Neural cell (in vitro differentiated cells): ENCODE measurements at regions not wholly inside any gene's neighbourhood (a gene's known extent, or its start where the extent isn't known, plus 50 kb on each side); places are given as distances from the start of the nearest gene placed in this dataset.

Experiments
- H2AFZ ChIP-seq: fragments of 200-600, 300-800 bp; sonication (generic), shearing (Covaris generic); 2 replicates; pipeline ENCODE4 v1.6.0; 2014; ENCODE audit warnings: low read depth, mild to moderate bottlenecking, antibody characterized with exemption, low read length, moderate library complexity
- H3F3A ChIP-seq: fragments of 200-600 bp; shearing (Covaris generic); 2 replicates; pipeline ENCODE4 v1.6.1; 2016; ENCODE audit warnings: mild to moderate bottlenecking, moderate library complexity, mixed read lengths, antibody characterized with exemption, low read length; ENCODE audit not compliant: insufficient read depth, poor library complexity, severe bottlenecking
- H3K27ac ChIP-seq: fragments of 200-600, 300-800 bp; sonication (generic), shearing (Covaris generic); 2 replicates; pipeline ENCODE4 v1.5.1; 2014; ENCODE audit warnings: mild to moderate bottlenecking, low read length, moderate library complexity
- H3K27me3 ChIP-seq: fragments of 300-800, 200-600 bp; sonication (generic), shearing (Covaris generic); 2 replicates; pipeline ENCODE4 v1.6.0; 2014; ENCODE audit warnings: mild to moderate bottlenecking, low read depth, low read length, moderate library complexity; ENCODE audit not compliant: insufficient read depth
- H3K36me3 ChIP-seq: fragments of 300-800, 200-600 bp; sonication (generic), shearing (Covaris generic); 2 replicates; pipeline ENCODE4 v1.5.1; 2014; ENCODE audit warnings: mild to moderate bottlenecking, antibody characterized with exemption, low read length, moderate library complexity; ENCODE audit not compliant: insufficient read depth
- H3K4me2 ChIP-seq: fragments of 300-800, 200-600 bp; sonication (generic), shearing (Covaris generic); 2 replicates; pipeline ENCODE4 v1.6.0; 2014; ENCODE audit warnings: mild to moderate bottlenecking, low read length
- H3K4me3 ChIP-seq: fragments of 300-800, 200-600 bp; sonication (generic), shearing (Covaris generic); 2 replicates; pipeline ENCODE4 v1.5.1; 2014; ENCODE audit warnings: mild to moderate bottlenecking, low read length, moderate library complexity
- H3K79me2 ChIP-seq: fragments of 200-600 bp; shearing (Covaris generic); replicated peaks from 2 replicates; pipeline ENCODE4 v1.6.0; 2014; ENCODE audit warnings: mild to moderate bottlenecking, low read length, moderate library complexity; ENCODE audit not compliant: insufficient read depth
- H3K9ac ChIP-seq: fragments of 300-800, 200-600 bp; sonication (generic), shearing (Covaris generic); 2 replicates; pipeline ENCODE4 v1.6.1; 2016; ENCODE audit warnings: mild to moderate bottlenecking, low read length, mixed read lengths
- H3K9me2 ChIP-seq: fragments of 200-600 bp; shearing (Covaris generic); 2 replicates; pipeline ENCODE4 v1.6.1; 2016; ENCODE audit warnings: mild to moderate bottlenecking, low read length, mixed read lengths; ENCODE audit not compliant: insufficient read depth
- H3K9me3 ChIP-seq: fragments of 200-600, 300-800 bp; sonication (generic), shearing (Covaris generic); 2 replicates; pipeline ENCODE4 v1.6.1; 2016; ENCODE audit warnings: mild to moderate bottlenecking, mixed run types, low read length, moderate library complexity, mixed read lengths
- H4K20me1 ChIP-seq: fragments of 200-600 bp; shearing (Covaris generic); 2 replicates; pipeline ENCODE4 v1.6.1; 2016; ENCODE audit warnings: mild to moderate bottlenecking, mixed run types; ENCODE audit not compliant: insufficient read depth
- CTCF ChIP-seq: fragments of 450-650 bp; IDR thresholded peaks from 2 replicates; pipeline ENCODE4 v1.5.1; 2014; ENCODE audit warnings: antibody characterized with exemption, mild to moderate bottlenecking, moderate library complexity; ENCODE audit not compliant: poor library complexity, severe bottlenecking
- EP300 ChIP-seq: fragments of 450-650 bp; conservative IDR thresholded peaks from 2 replicates; pipeline ENCODE4 v1.6.1; 2014; ENCODE audit warnings: antibody characterized with exemption, mild to moderate bottlenecking, moderate library complexity; ENCODE audit not compliant: poor library complexity, severe bottlenecking
- EZH2 ChIP-seq: fragments of 200-600, 300-800 bp; shearing (Covaris generic), sonication (generic); IDR thresholded peaks from 2 replicates; pipeline ENCODE4 v1.6.1; 2014; ENCODE audit warnings: antibody characterized with exemption, low read length, borderline replicate concordance, mild to moderate bottlenecking; ENCODE audit not compliant: insufficient read depth, poor library complexity, severe bottlenecking
- MXI1 ChIP-seq: fragments of 450-650 bp; conservative IDR thresholded peaks from 2 replicates; pipeline ENCODE4 v1.6.1; 2014; ENCODE audit warnings: antibody characterized with exemption, mild to moderate bottlenecking; ENCODE audit not compliant: poor library complexity, severe bottlenecking
- POLR2AphosphoS5 ChIP-seq: IDR thresholded peaks from 2 replicates; pipeline ENCODE4 v1.6.1; 2012
- RAD21 ChIP-seq: fragments of 450-650 bp; conservative IDR thresholded peaks from 2 replicates; pipeline ENCODE4 v1.6.1; 2014; ENCODE audit warnings: antibody characterized with exemption, mild to moderate bottlenecking, moderate library complexity
- SMC3 ChIP-seq: fragments of 450-650 bp; conservative IDR thresholded peaks from 2 replicates; pipeline ENCODE4 v1.6.1; 2014; ENCODE audit warnings: antibody characterized with exemption, mild to moderate bottlenecking, moderate library complexity; ENCODE audit not compliant: poor library complexity
- TAF1 ChIP-seq: IDR thresholded peaks from 2 replicates; pipeline ENCODE4 v1.6.1; 2012; ENCODE audit warnings: low read depth
- TF ChIP-seq, protein P1 (sequence below): IDR thresholded peaks from 2 replicates; pipeline ENCODE4 v1.6.1; 2012; ENCODE audit warnings: borderline replicate concordance

DNA sequence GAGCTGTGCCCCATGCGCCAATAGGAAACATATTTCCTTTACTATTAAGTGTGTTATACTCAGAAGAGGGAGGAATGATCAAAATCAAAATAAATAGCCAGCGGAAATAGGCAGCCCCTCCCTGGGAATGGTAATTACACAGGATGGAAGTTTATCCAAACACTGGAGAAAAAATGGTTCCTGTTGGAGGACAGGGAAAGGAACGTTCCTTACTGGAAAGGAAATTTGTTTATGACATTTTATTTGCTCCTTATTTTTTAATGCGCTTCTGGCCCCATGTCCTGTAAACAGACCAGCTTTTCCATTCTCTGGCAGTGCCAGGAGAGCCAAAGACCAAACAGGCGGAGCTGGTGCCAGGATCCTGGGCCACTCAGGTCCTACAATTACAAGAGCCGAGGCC is 273.7 kb downstream of the SOX9 start:
- Histone ChIP-seq H3K9me3 (no peaks in the 10 kb centered on the region), H4K20me1 (no peaks in the 10 kb centered on the region), H3K9ac (no peak overlapping the region), H3K27me3 (no peaks in the 10 kb centered on the region), H3K9me2 (no peaks in the 10 kb centered on the region), H3K27ac (no peak overlapping the region), H3F3A (no peaks in the 10 kb centered on the region), H3K79me2 (no peaks in the 10 kb centered on the region), H2AFZ (no peak overlapping the region), H3K4me2 (no peak overlapping the region), H3K4me3 (no peak overlapping the region), H3K36me3 (no peaks in the 10 kb centered on the region)
- TF ChIP-seq EP300 (no peak), SMC3 (no peak), TAF1 (no peak), EZH2 (no peak), MXI1 (no peak), CTCF (no peak), POLR2AphosphoS5 (no peak), RAD21 (no peak)
- TF ChIP-seq, protein P1, sequence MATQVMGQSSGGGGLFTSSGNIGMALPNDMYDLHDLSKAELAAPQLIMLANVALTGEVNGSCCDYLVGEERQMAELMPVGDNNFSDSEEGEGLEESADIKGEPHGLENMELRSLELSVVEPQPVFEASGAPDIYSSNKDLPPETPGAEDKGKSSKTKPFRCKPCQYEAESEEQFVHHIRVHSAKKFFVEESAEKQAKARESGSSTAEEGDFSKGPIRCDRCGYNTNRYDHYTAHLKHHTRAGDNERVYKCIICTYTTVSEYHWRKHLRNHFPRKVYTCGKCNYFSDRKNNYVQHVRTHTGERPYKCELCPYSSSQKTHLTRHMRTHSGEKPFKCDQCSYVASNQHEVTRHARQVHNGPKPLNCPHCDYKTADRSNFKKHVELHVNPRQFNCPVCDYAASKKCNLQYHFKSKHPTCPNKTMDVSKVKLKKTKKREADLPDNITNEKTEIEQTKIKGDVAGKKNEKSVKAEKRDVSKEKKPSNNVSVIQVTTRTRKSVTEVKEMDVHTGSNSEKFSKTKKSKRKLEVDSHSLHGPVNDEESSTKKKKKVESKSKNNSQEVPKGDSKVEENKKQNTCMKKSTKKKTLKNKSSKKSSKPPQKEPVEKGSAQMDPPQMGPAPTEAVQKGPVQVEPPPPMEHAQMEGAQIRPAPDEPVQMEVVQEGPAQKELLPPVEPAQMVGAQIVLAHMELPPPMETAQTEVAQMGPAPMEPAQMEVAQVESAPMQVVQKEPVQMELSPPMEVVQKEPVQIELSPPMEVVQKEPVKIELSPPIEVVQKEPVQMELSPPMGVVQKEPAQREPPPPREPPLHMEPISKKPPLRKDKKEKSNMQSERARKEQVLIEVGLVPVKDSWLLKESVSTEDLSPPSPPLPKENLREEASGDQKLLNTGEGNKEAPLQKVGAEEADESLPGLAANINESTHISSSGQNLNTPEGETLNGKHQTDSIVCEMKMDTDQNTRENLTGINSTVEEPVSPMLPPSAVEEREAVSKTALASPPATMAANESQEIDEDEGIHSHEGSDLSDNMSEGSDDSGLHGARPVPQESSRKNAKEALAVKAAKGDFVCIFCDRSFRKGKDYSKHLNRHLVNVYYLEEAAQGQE: no peak

DNA sequence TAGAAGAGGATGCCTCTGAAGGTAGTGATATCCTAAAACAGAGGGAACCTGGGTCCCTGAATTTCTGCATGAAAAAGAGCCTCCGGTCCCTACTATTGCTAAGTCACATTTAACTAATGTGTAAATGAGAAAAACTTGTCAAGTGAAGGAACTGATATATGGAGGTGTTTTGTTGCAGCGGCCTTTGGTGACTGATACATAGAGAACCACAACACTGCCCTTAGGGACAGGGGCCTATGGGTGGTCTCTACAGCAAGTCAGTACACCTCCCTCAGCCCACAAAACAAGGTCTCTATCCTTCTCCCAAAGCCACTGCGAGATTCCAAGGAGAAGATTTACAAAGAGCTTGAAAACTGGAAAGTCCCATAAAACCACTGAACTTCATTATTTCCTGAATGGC is 275.3 kb downstream of the SOX9 start:
- Histone ChIP-seq H3K4me3 (no peak overlapping the region), H3K9ac (no peak overlapping the region), H3K27ac (no peak overlapping the region), H4K20me1 (no peaks in the 10 kb centered on the region), H2AFZ (no peak overlapping the region), H3K36me3 (no peaks in the 10 kb centered on the region), H3K9me3 (no peaks in the 10 kb centered on the region), H3K27me3 (no peaks in the 10 kb centered on the region), H3K79me2 (no peaks in the 10 kb centered on the region), H3F3A (no peaks in the 10 kb centered on the region), H3K4me2 (no peak overlapping the region), H3K9me2 (no peaks in the 10 kb centered on the region)
- TF ChIP-seq EZH2: no peak
- no peak for TF ChIP-seq EP300
- TF ChIP-seq CTCF: no peak
- no peak for TF ChIP-seq POLR2AphosphoS5
- TF ChIP-seq TAF1: no peak
- no peak for TF ChIP-seq MXI1
- TF ChIP-seq, protein P1: no peak
- TF ChIP-seq RAD21: no peak
- no peak for TF ChIP-seq SMC3
